ENCODE measurements at regions not wholly inside any gene's neighbourhood (a gene's known extent, or its start where the extent isn't known, plus 50 kb on each side); places are given as distances from the start of the nearest gene placed in this dataset.

GRCh38 chr2:5530011-5530696, 162.0 kb upstream of the SOX11 start:
- TF ChIP-seq CTCF (IDR thresholded peaks at IDR 0.05), result no peak
- TF ChIP-seq ZFX (IDR thresholded peaks at IDR 0.05; ENCODE audit: borderline replicate concordance), result no peak
